ENCODE measurements at regions not wholly inside any gene's neighbourhood (a gene's known extent, or its start where the extent isn't known, plus 50 kb on each side); places are given as distances from the start of the nearest gene placed in this dataset.

GRCh38 chr12:93244514-93245077 is 133.1 kb upstream of the NUDT4 start:
- Histone ChIP-seq H3K27me3 (replicated peaks; ENCODE audit: insufficient read depth, low read depth, low read length, poor library complexity) (no peaks in the 10 kb centered on the region), H3K9me3 (ENCODE audit: low read depth, low read length, poor library complexity, severe bottlenecking) (no peaks in the 10 kb centered on the region), H3K4me1 (ENCODE audit: insufficient read depth, low read length, poor library complexity, severe bottlenecking) (peaks cover 14% of the 10 kb centered on the region), H3K36me3 (ENCODE audit: insufficient read depth, low read length, poor library complexity, severe bottlenecking) (no peaks in the 10 kb centered on the region), H3K4me3 (ENCODE audit: low read depth, low read length, poor library complexity, severe bottlenecking) (no peak overlapping the region), H3K27ac (ENCODE audit: low read depth, low read length, poor library complexity, severe bottlenecking) (no peak overlapping the region)
- TF ChIP-seq EZH2 (IDR thresholded peaks at IDR 0.05; ENCODE audit: borderline replicate concordance, low read depth, low read length, poor library complexity, severe bottlenecking) = no peak
- ChIA-PET CTCF (interaction anchor here (0.6 kb wide), 1 partner anchor 19 kb away, joined by 3 read pairs; no protein-coding TSS in a partner anchor), POLR2A (ENCODE audit: low non-redundant PET) (no interaction called here)
- no peak for DNase-seq (ENCODE audit: low spot score)
- BruUV-seq (replicated peaks) = no TSS peak
- intact Hi-C loops (cut with micrococcal nuclease; ENCODE audit: unreplicated experiment) = no loop called here

GRCh38 chr12:93245543-93245942 is 132.2 kb upstream of the NUDT4 start:
- no peaks in the 10 kb centered on the region for H3K9me3 ChIP-seq (ENCODE audit: low read depth, low read length, poor library complexity, severe bottlenecking)

GRCh38 chr12:93247313-93247991 is 130.3 kb upstream of the NUDT4 start:
- H3K4me1 ChIP-seq (ENCODE audit: insufficient read depth, low read length, poor library complexity, severe bottlenecking) = peaks cover 14% of the 10 kb centered on the region
- H3K27ac ChIP-seq (ENCODE audit: low read depth, low read length, poor library complexity, severe bottlenecking) = no peak overlapping the region
- ChIA-PET POLR2A (ENCODE audit: low non-redundant PET) (no interaction called here), CTCF (no interaction called here)
- intact Hi-C loops (cut with micrococcal nuclease; ENCODE audit: unreplicated experiment) = no loop called here
- no peak for DNase-seq (ENCODE audit: low spot score)
- no peaks in the 10 kb centered on the region for H3K36me3 ChIP-seq (ENCODE audit: insufficient read depth, low read length, poor library complexity, severe bottlenecking)
- no peaks in the 10 kb centered on the region for H3K27me3 ChIP-seq (replicated peaks; ENCODE audit: insufficient read depth, low read depth, low read length, poor library complexity)
- TF ChIP-seq CTCF (conservative IDR thresholded peaks at IDR 0.05; ENCODE audit: low read depth, low read length) = no peak
- no TSS peak for BruUV-seq (replicated peaks)
- no peaks in the 10 kb centered on the region for H3K9me3 ChIP-seq (ENCODE audit: low read depth, low read length, poor library complexity, severe bottlenecking)
- no peak overlapping the region for H3K4me3 ChIP-seq (ENCODE audit: low read depth, low read length, poor library complexity, severe bottlenecking)

More at GRCh38 chr12:93245543-93245942, 132.2 kb upstream of the NUDT4 start:
- TF ChIP-seq CTCF (conservative IDR thresholded peaks at IDR 0.05; ENCODE audit: low read depth, low read length) = no peak
- no peak for TF ChIP-seq EZH2 (IDR thresholded peaks at IDR 0.05; ENCODE audit: borderline replicate concordance, low read depth, low read length, poor library complexity, severe bottlenecking)
- intact Hi-C loops (cut with micrococcal nuclease; ENCODE audit: unreplicated experiment) = no loop called here
- POLR2A ChIA-PET (ENCODE audit: low non-redundant PET) = no interaction called here
- Histone ChIP-seq H3K36me3 (ENCODE audit: insufficient read depth, low read length, poor library complexity, severe bottlenecking) (no peaks in the 10 kb centered on the region), H3K27me3 (replicated peaks; ENCODE audit: insufficient read depth, low read depth, low read length, poor library complexity) (no peaks in the 10 kb centered on the region), H3K4me1 (ENCODE audit: insufficient read depth, low read length, poor library complexity, severe bottlenecking) (peaks cover 14% of the 10 kb centered on the region), H3K4me3 (ENCODE audit: low read depth, low read length, poor library complexity, severe bottlenecking) (no peak overlapping the region), H3K27ac (ENCODE audit: low read depth, low read length, poor library complexity, severe bottlenecking) (no peak overlapping the region)
- no TSS peak for BruUV-seq (replicated peaks)
- DNase-seq (ENCODE audit: low spot score) = no peak
- CTCF ChIA-PET = no interaction called here

- Histone ChIP-seq H3K4me3 (ENCODE audit: low read depth, low read length, poor library complexity, severe bottlenecking) (no peak overlapping the region), H3K27me3 (replicated peaks; ENCODE audit: insufficient read depth, low read depth, low read length, poor library complexity) (no peaks in the 10 kb centered on the region), H3K4me1 (ENCODE audit: insufficient read depth, low read length, poor library complexity, severe bottlenecking) (no peaks in the 10 kb centered on the region), H3K36me3 (ENCODE audit: insufficient read depth, low read length, poor library complexity, severe bottlenecking) (no peaks in the 10 kb centered on the region), H3K9me3 (ENCODE audit: low read depth, low read length, poor library complexity, severe bottlenecking) (peaks cover 18% of the 10 kb centered on the region), H3K27ac (ENCODE audit: low read depth, low read length, poor library complexity, severe bottlenecking) (no peak overlapping the region)
- DNase-seq (ENCODE audit: low spot score) = no peak
- no TSS peak for BruUV-seq (replicated peaks)
- intact Hi-C loops (cut with micrococcal nuclease; ENCODE audit: unreplicated experiment) = no loop called here
- POLR2A ChIA-PET (ENCODE audit: low non-redundant PET) = no interaction called here
- CTCF ChIA-PET = no interaction called here
- no peak for TF ChIP-seq CTCF (conservative IDR thresholded peaks at IDR 0.05; ENCODE audit: low read depth, low read length)
- TF ChIP-seq EZH2 (IDR thresholded peaks at IDR 0.05; ENCODE audit: borderline replicate concordance, low read depth, low read length, poor library complexity, severe bottlenecking) = no peak
Observed at GRCh38 chr12:93252221-93252620, 125.5 kb upstream of the NUDT4 start.
